T47D (cell line): ENCODE measurements at regions not wholly inside any gene's neighbourhood (a gene's known extent, or its start where the extent isn't known, plus 50 kb on each side); places are given as distances from the start of the nearest gene placed in this dataset.

Experiments used
- DNase-seq, 2 experiments: peaks; one replicate each; pipeline versions ENCODE4 v3.0.0 to v3.0.0-alpha.2; 2011 to 2012; ENCODE audit warnings: low read depth in 1 of 2, low spot score in 1 of 2
- JUND ChIP-seq: IDR thresholded peaks from 2 replicates; pipeline ENCODE4 v1.6.1; 2012; ENCODE audit warnings: low read depth
- in situ Hi-C: cut with HindIII; loops from 2 replicates; pipeline ENCODE4 v1.10.0; 2016; ENCODE audit warnings: low sequenced_read_pairs, low pct_unique_long_range_greater_than_20kb

- DNase-seq = peak in 1 of 2 experiments; percentile 7
- in situ Hi-C loops = no loop called here
- TF ChIP-seq JUND = no peak
These were observed 143.8 kb upstream of the VLDLR start for GRCh38 chr9:2477755-2478154.

- no peak for TF ChIP-seq JUND
These were observed 143.2 kb upstream of the VLDLR start for GRCh38 chr9:2478421-2478820.

DNA sequence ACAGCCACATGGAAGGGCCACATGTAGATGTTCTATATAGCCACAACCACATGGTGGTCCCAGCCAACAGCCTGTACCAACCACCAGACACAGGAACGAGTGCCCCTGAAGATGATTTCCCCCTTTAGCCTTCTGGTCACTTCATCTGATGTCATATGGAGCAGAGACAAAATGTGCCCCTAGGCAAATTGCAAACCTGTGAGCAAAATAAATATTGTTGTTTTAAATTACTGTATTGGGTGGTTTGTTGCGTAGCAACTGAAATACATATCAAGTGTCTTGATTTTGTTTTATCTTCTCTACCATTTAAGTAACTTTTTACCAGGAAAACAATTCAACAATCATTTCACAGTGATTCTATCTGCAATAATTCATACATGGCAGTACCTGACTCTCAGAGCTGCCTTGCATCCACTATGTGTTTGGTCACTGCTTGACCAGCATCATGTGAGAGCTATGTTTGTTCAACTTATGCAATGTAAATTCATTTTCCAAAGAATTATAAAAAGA is 142.5 kb upstream of the VLDLR start:
- TF ChIP-seq JUND = no peak
- DNase-seq = peak in 1 of 2 experiments; percentile 24
- in situ Hi-C loops = no loop called here

More at GRCh38 chr9:2478421-2478820, 143.2 kb upstream of the VLDLR start:
- no peak for DNase-seq
- in situ Hi-C loops = no loop called here

DNA sequence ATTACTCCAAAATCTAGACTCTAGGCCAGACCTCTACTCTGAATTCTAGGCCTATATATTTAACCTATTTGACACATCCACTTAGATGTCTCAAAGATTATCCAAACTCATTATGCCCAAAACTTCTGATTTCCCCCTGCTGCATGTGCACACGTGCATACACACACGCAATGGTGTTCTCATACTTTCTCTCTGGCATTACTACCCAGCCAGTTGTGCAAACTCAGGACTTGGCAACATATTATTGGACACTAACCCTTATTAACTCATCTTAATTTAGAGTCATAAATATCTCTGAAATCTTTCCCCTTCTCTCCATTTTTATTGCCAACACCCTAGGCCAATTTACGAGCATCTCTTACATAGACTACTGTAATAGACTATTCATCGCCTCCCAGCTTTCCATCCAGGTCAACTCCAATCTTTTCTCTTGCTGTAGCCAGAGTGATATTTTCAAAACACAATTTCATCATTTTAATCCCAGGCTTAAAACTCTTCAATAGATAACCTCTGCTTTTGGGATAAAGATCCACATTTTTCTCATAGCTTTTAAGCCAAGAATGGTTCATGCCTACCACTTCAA is 141.2 kb upstream of the VLDLR start:
- in situ Hi-C loops = no loop called here
- TF ChIP-seq JUND = no peak
- no peak for DNase-seq

DNA sequence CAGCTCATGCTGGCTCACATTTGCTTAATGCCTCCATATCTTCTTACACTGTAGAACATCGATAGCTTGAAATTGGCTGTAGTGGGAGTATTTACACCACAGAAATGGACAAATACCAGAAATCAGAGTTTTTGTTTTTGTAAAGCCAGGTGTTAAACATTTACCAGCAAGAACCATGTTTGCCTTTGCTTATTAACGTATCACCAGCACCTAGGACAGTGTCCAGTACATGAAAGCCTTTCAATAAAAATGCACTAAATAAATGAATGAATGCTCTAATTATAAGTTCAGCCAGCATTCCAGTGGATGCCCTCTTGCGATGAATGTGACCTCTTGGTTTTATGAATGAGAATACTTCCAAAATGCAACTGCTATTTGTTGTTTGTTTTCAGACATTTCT is 140.4 kb upstream of the VLDLR start:
- in situ Hi-C loops = no loop called here
- no peak for TF ChIP-seq JUND
- DNase-seq = no peak

- TF ChIP-seq JUND = no peak
- no peak for DNase-seq
- in situ Hi-C loops = no loop called here
These were observed 134.6 kb upstream of the VLDLR start for GRCh38 chr9:2486988-2487387.

GRCh38 chr9:2489838-2490314 is 131.7 kb upstream of the VLDLR start:
- DNase-seq = no peak
- in situ Hi-C loops = no loop called here
- TF ChIP-seq JUND = no peak

GRCh38 chr9:2492161-2492560 is 129.4 kb upstream of the VLDLR start:
- in situ Hi-C loops = no loop called here
- TF ChIP-seq JUND = no peak
- DNase-seq = no peak

- in situ Hi-C loops = no loop called here
- no peak for DNase-seq
- no peak for TF ChIP-seq JUND
These were observed 128.5 kb upstream of the VLDLR start for GRCh38 chr9:2493109-2493508.

DNA sequence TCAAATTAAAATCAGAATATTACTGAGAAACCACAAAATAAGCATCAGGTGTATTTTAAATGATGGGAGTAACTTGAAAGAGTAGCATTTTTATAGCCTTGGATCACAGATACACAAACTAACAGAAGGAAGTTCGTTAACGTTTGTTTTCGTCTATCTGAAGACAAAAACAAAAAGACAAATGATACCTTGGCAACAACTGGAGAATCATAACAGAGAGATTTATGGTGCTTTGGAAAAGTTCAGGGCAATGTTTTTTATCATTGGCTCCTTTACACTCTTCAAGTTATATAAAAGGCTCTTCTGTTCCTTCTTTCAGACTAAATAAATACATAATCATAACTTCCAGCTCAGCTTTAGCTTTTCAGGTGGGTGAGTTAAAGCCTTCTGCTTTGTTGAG is 128.1 kb upstream of the VLDLR start:
- TF ChIP-seq JUND = no peak
- in situ Hi-C loops = no loop called here
- no peak for DNase-seq

- no peak for TF ChIP-seq JUND
- no peak for DNase-seq
- in situ Hi-C loops = no loop called here
These were observed 127.0 kb upstream of the VLDLR start for GRCh38 chr9:2494562-2494961.

- no peak for TF ChIP-seq JUND
- in situ Hi-C loops = no loop called here
- DNase-seq = no peak
These were observed 126.2 kb upstream of the VLDLR start for GRCh38 chr9:2495221-2496005.

- no peak for DNase-seq
- no peak for TF ChIP-seq JUND
- in situ Hi-C loops = no loop called here
These were observed 125.4 kb upstream of the VLDLR start for GRCh38 chr9:2496169-2496568.
